ENCODE measurements at regions not wholly inside any gene's neighbourhood (a gene's known extent, or its start where the extent isn't known, plus 50 kb on each side); places are given as distances from the start of the nearest gene placed in this dataset.

- Histone ChIP-seq H3K4me1 (ENCODE audit: control insufficient read depth in 2 of 2, insufficient read depth in 2 of 2, low read length in 2 of 2) (peaks cover 55 to 79% of the 10 kb centered on the region in 2 donors), H3K9me3 (ENCODE audit: control extremely low read depth in 1 of 3, control insufficient read depth in 2 of 3, insufficient read depth in 1 of 3, low read length in 2 of 3) (no peaks in the 10 kb centered on the region), H4K20me1 (ENCODE audit: control insufficient read depth, insufficient read depth, low read length, poor library complexity, severe bottlenecking) (no peaks in the 10 kb centered on the region), H3K27ac (ENCODE audit: low read length in 2 of 2) (peak overlapping the region; percentile 87 to 88), H3K79me2 (ENCODE audit: control insufficient read depth, insufficient read depth, low read length) (no peaks in the 10 kb centered on the region), H3K27me3 (replicated peaks in 1 of 4; ENCODE audit: control extremely low read depth in 1 of 4, control insufficient read depth in 3 of 4, insufficient read depth in 4 of 4, low read length in 3 of 4) (no peaks in the 10 kb centered on the region), H3K4me3 (ENCODE audit: control extremely low read depth in 1 of 5, extremely low read depth in 1 of 5, insufficient read depth in 1 of 5, low read depth in 2 of 5, low read length in 4 of 5) (peak overlapping the region in 1 of 5 experiments; percentile 35), H2AFZ (ENCODE audit: insufficient read depth, low read depth, low read length, poor library complexity, severe bottlenecking) (peak overlapping the region; percentile 34), H3K9ac (ENCODE audit: low read length) (peak overlapping the region; percentile 26), H3K4me2 (replicated peaks; ENCODE audit: low read depth, low read length, poor library complexity, severe bottlenecking) (peak overlapping the region; percentile 69), H3K36me3 (replicated peaks in 1 of 2; ENCODE audit: control extremely low read depth in 1 of 2, control insufficient read depth in 1 of 2, extremely low read depth in 1 of 2, insufficient read depth in 2 of 2, low read length in 1 of 2) (no peaks in the 10 kb centered on the region)
- TF ChIP-seq EZH2 (IDR thresholded peaks at IDR 0.05; ENCODE audit: borderline replicate concordance, insufficient read depth, low read depth, low read length, poor library complexity, severe bottlenecking) (no peak), CTCF (IDR thresholded peaks at IDR 0.05) (no peak)
- Mint-ChIP-seq H3K27me3 (no peaks in the 10 kb centered on the region), H3K4me3 (peak overlapping the region; percentile 74), H3K27ac (peak overlapping the region; percentile 94), H3K9me3 (ENCODE audit: insufficient read depth) (no peaks in the 10 kb centered on the region), H3K4me1 (peaks cover 81% of the 10 kb centered on the region)
- peak; percentile 87 for ATAC-seq (ENCODE audit: low read depth)
- intact Hi-C loops (cut with micrococcal nuclease): loop anchor here (1.0 to 2.0 kb wide), 5 partner anchors 13 to 185 kb away; partner anchors contain the start of gene RNF141
- peak; percentile 77 for DNase-seq
- ChIA-PET CTCF (interaction anchor here (1.0 to 2.9 kb wide), 9 partner anchors 12 to 235 kb away, joined by 3 to 19 read pairs (median 6); partner anchors contain the start of gene RNF141), POLR2A (interaction anchor here (0.6 to 3.0 kb wide), 7 partner anchors 8 to 153 kb away, joined by 3 to 9 read pairs (median 4); partner anchors contain the start of gene RNF141)
- WGBS (ENCODE audit: insufficient coverage): 53% methylated on average over 5 of the region's 9 CpGs
Observed at GRCh38 chr11:10641177-10641911, 52.2 kb downstream of the IRAG1 start.

GRCh38 chr11:10640308-10640707 is 53.2 kb downstream of the IRAG1 start:
- H3K4me2 ChIP-seq (replicated peaks; ENCODE audit: low read depth, low read length, poor library complexity, severe bottlenecking): peak overlapping the region; percentile 69
- peak overlapping the region in 1 of 5 experiments; percentile 9 for H3K4me3 ChIP-seq (ENCODE audit: control extremely low read depth in 1 of 5, extremely low read depth in 1 of 5, insufficient read depth in 1 of 5, low read depth in 2 of 5, low read length in 4 of 5)
- no peak overlapping the region for H3K9ac ChIP-seq (ENCODE audit: low read length)
- intact Hi-C loops (cut with micrococcal nuclease): loop anchor here (2.0 kb wide), 3 partner anchors 16 to 184 kb away; no protein-coding TSS in a partner anchor
- H3K9me3 ChIP-seq (ENCODE audit: control extremely low read depth in 1 of 3, control insufficient read depth in 2 of 3, insufficient read depth in 1 of 3, low read length in 2 of 3): no peaks in the 10 kb centered on the region
- Mint-ChIP-seq H3K9me3 (ENCODE audit: insufficient read depth) (no peaks in the 10 kb centered on the region), H3K4me1 (peaks cover 77% of the 10 kb centered on the region), H3K27ac (peak overlapping the region; percentile 94), H3K27me3 (no peaks in the 10 kb centered on the region), H3K4me3 (peak overlapping the region; percentile 51)
- DNase-seq (peak; percentile 44), ATAC-seq (ENCODE audit: low read depth) (no peak)
- WGBS (ENCODE audit: insufficient coverage): 55% methylated on average over 2 of the region's 3 CpGs
- CTCF ChIA-PET: interaction anchor here (0.7 to 2.9 kb wide), 5 partner anchors 16 to 234 kb away, joined by 3 to 11 read pairs (median 6); partner anchors contain the start of gene RNF141
- H4K20me1 ChIP-seq (ENCODE audit: control insufficient read depth, insufficient read depth, low read length, poor library complexity, severe bottlenecking): no peaks in the 10 kb centered on the region
- peaks cover 50 to 75% of the 10 kb centered on the region in 2 donors for H3K4me1 ChIP-seq (ENCODE audit: control insufficient read depth in 2 of 2, insufficient read depth in 2 of 2, low read length in 2 of 2)
- no peaks in the 10 kb centered on the region for H3K79me2 ChIP-seq (ENCODE audit: control insufficient read depth, insufficient read depth, low read length)
- TF ChIP-seq EZH2 (IDR thresholded peaks at IDR 0.05; ENCODE audit: borderline replicate concordance, insufficient read depth, low read depth, low read length, poor library complexity, severe bottlenecking) (no peak), CTCF (IDR thresholded peaks at IDR 0.05) (no peak)
- H2AFZ ChIP-seq (ENCODE audit: insufficient read depth, low read depth, low read length, poor library complexity, severe bottlenecking): no peak overlapping the region
- H3K27ac ChIP-seq (ENCODE audit: low read length in 2 of 2): peak overlapping the region; percentile 87 to 88
- no peaks in the 10 kb centered on the region for H3K27me3 ChIP-seq (replicated peaks in 1 of 4; ENCODE audit: control extremely low read depth in 1 of 4, control insufficient read depth in 3 of 4, insufficient read depth in 4 of 4, low read length in 3 of 4)
- POLR2A ChIA-PET: interaction anchor here (0.6 to 1.2 kb wide), 4 partner anchors 9 to 100 kb away, joined by 3 to 4 read pairs (median 4); partner anchors contain the start of gene RNF141
- no peaks in the 10 kb centered on the region for H3K36me3 ChIP-seq (replicated peaks in 1 of 2; ENCODE audit: control extremely low read depth in 1 of 2, control insufficient read depth in 1 of 2, extremely low read depth in 1 of 2, insufficient read depth in 2 of 2, low read length in 1 of 2)

Data from B cell (primary cell).